ENCODE measurements at regions not wholly inside any gene's neighbourhood (a gene's known extent, or its start where the extent isn't known, plus 50 kb on each side); places are given as distances from the start of the nearest gene placed in this dataset.

GRCh38 chr12:115305867-115306266 is 621.9 kb upstream of the TBX3 start:
- peak overlapping the region in 1 of 4 donors; percentile 21 for H3K27ac ChIP-seq
- intact Hi-C loops (cut with DNase I; ENCODE audit: low total_unique reads) = no loop called here

GRCh38 chr12:115305275-115305674 is 621.3 kb upstream of the TBX3 start:
- no peaks in the 10 kb centered on the region for H3K9me3 ChIP-seq
- in situ Hi-C loops (cut with MboI; ENCODE audit: low pct_ligation_motif_present in 1 of 4, low pct_unique_long_range_greater_than_20kb in 1 of 4, low sequenced_read_pairs in 3 of 4) = no loop called here
- 91% methylated on average over 4 of the region's 4 CpGs; no CpG with 5 or more reads in 1 of the 2 donors for WGBS, 2 donors (ENCODE audit: low coverage in 1 of 2)
- no peaks in the 10 kb centered on the region for H3K27me3 ChIP-seq
- no peaks in the 10 kb centered on the region for H3K4me1 ChIP-seq
- no peak overlapping the region for H3K27ac ChIP-seq
- intact Hi-C loops (cut with DNase I; ENCODE audit: low total_unique reads) = no loop called here
- TF ChIP-seq CTCF (IDR thresholded peaks at IDR 0.05) (no peak), POLR2AphosphoS5 (IDR thresholded peaks at IDR 0.05) (no peak), POLR2A (IDR thresholded peaks at IDR 0.05) (no peak), EP300 (IDR thresholded peaks at IDR 0.05; ENCODE audit: low read depth) (no peak)
- no peak overlapping the region for H3K4me3 ChIP-seq
- no peak for DNase-seq
- H3K36me3 ChIP-seq = no peaks in the 10 kb centered on the region

More at GRCh38 chr12:115305867-115306266, 621.9 kb upstream of the TBX3 start:
- in situ Hi-C loops (cut with MboI; ENCODE audit: low pct_ligation_motif_present in 1 of 4, low pct_unique_long_range_greater_than_20kb in 1 of 4, low sequenced_read_pairs in 3 of 4) = no loop called here
- Histone ChIP-seq H3K4me1 (no peaks in the 10 kb centered on the region), H3K9me3 (no peaks in the 10 kb centered on the region), H3K36me3 (no peaks in the 10 kb centered on the region), H3K27me3 (no peaks in the 10 kb centered on the region), H3K4me3 (no peak overlapping the region)
- DNase-seq = no peak
- TF ChIP-seq POLR2AphosphoS5 (IDR thresholded peaks at IDR 0.05) = no peak
- no peak for TF ChIP-seq EP300 (IDR thresholded peaks at IDR 0.05; ENCODE audit: low read depth)
- TF ChIP-seq POLR2A (IDR thresholded peaks at IDR 0.05) = no peak
- no peak for TF ChIP-seq CTCF (IDR thresholded peaks at IDR 0.05)
- WGBS, 2 donors (ENCODE audit: low coverage in 1 of 2) = 70 to 87% methylated on average over 2 to 3 of the region's 3 CpGs

GRCh38 chr12:115303723-115304309 is 619.8 kb upstream of the TBX3 start:
- in situ Hi-C loops (cut with MboI; ENCODE audit: low pct_ligation_motif_present in 1 of 4, low pct_unique_long_range_greater_than_20kb in 1 of 4, low sequenced_read_pairs in 3 of 4) = no loop called here
- H3K27me3 ChIP-seq = no peaks in the 10 kb centered on the region
- 20 to 67% methylated on average over 1 to 4 of the region's 4 CpGs for WGBS, 2 donors (ENCODE audit: low coverage in 1 of 2)

GRCh38 chr12:115297445-115297844 is 613.5 kb upstream of the TBX3 start:
- no peaks in the 10 kb centered on the region for H3K36me3 ChIP-seq
- H3K27ac ChIP-seq = no peak overlapping the region
- no peaks in the 10 kb centered on the region for H3K9me3 ChIP-seq
- no peak for DNase-seq
- H3K4me3 ChIP-seq = no peak overlapping the region
- intact Hi-C loops (cut with DNase I; ENCODE audit: low total_unique reads) = no loop called here
- 49% methylated on average over 2 of the region's 2 CpGs; no CpG with 5 or more reads in 1 of the 2 donors for WGBS, 2 donors (ENCODE audit: low coverage in 1 of 2)
- no peaks in the 10 kb centered on the region for H3K27me3 ChIP-seq
- TF ChIP-seq EP300 (IDR thresholded peaks at IDR 0.05; ENCODE audit: low read depth) = no peak
- in situ Hi-C loops (cut with MboI; ENCODE audit: low pct_ligation_motif_present in 1 of 4, low pct_unique_long_range_greater_than_20kb in 1 of 4, low sequenced_read_pairs in 3 of 4) = no loop called here
- peaks cover 0 to 14% (median 5%) of the 10 kb centered on the region in 4 donors for H3K4me1 ChIP-seq

More at GRCh38 chr12:115303723-115304309, 619.8 kb upstream of the TBX3 start:
- intact Hi-C loops (cut with DNase I; ENCODE audit: low total_unique reads) = no loop called here
- no peaks in the 10 kb centered on the region for H3K36me3 ChIP-seq
- DNase-seq = no peak
- H3K4me1 ChIP-seq = no peaks in the 10 kb centered on the region
- no peaks in the 10 kb centered on the region for H3K9me3 ChIP-seq
- no peak overlapping the region for H3K27ac ChIP-seq
- no peak overlapping the region for H3K4me3 ChIP-seq
- TF ChIP-seq POLR2AphosphoS5 (IDR thresholded peaks at IDR 0.05) (no peak), EP300 (IDR thresholded peaks at IDR 0.05; ENCODE audit: low read depth) (no peak), POLR2A (IDR thresholded peaks at IDR 0.05) (no peak), CTCF (IDR thresholded peaks at IDR 0.05) (no peak)
